HepG2 (cell line): ENCODE measurements at regions not wholly inside any gene's neighbourhood (a gene's known extent, or its start where the extent isn't known, plus 50 kb on each side); places are given as distances from the start of the nearest gene placed in this dataset.

Source experiments
- ATAC-seq: fragments of 200-7000 bp; cut with Tn5 transposase; 3 replicates; pipeline ENCODE4 v1.9.1; 2020; ENCODE audit warnings: mild to moderate bottlenecking, moderate library complexity
- BruUV-seq: library from RNA; stranded (reverse); fragments of 400-500 nt; replicated peaks from 2 replicates; lab custom pipeline; 2021; lab: Mats Ljungman, UMichigan
- CTCF ChIA-PET: fragments of 300-600 bp; formaldehyde crosslinking; extraction: SDS; loops from one replicate; lab custom pipeline; 2021; ENCODE audit warnings: low total read pairs, inconsistent platforms, low intra/inter-chr PET ratio; lab: Yijun Ruan, JAX
- POLR2A ChIA-PET: fragments of 350-600 bp; sonication (Branson Sonifier 250); formaldehyde crosslinking; loops from one replicate; lab custom pipeline; 2020; ENCODE audit warnings: antibody characterized with exemption, inconsistent platforms; lab: Yijun Ruan, JAX
- DNase-seq: peaks from one replicate; pipeline ENCODE4 v3.0.0-alpha.2; 2015; ENCODE audit warnings: low spot score
- FAIRE-seq: peaks from 3 replicates; lab custom pipeline; 2011; peaks lifted over from hg19 to GRCh38; lab: Jason Lieb, UNC
- H2AFZ ChIP-seq: one replicate; pipeline ENCODE4 v1.6.1; 2011; ENCODE audit warnings: low read length, inconsistent platforms
- H3K27ac ChIP-seq: fragments of 300-600 bp; 3 replicates; pipeline ENCODE4 v1.8.0; 2011; ENCODE audit warnings: mixed run types, mild to moderate bottlenecking, mixed read lengths, low read length, inconsistent platforms; ENCODE audit not compliant: insufficient read depth; ENCODE audit errors: extremely low read length
- H3K27me3 ChIP-seq, 2 experiments: fragments of 200-600 bp in 1 of 2; 2 replicates in 1 of 2; 3 replicates in 1 of 2; pipeline versions ENCODE4 v1.6.0 to v1.8.0; 2011; ENCODE audit warnings: low read length in 2 of 2, mild to moderate bottlenecking in 2 of 2, moderate library complexity in 2 of 2, inconsistent platforms in 1 of 2; ENCODE audit not compliant: insufficient read depth in 2 of 2, control insufficient read depth in 1 of 2
- H3K36me3 ChIP-seq, 2 experiments: fragments of 200-600 bp in 1 of 2; replicated peaks in 1 of 2; 2 replicates in 1 of 2; 3 replicates in 1 of 2; pipeline versions ENCODE4 v1.5.1 to v1.8.0; 2011; ENCODE audit warnings: low read length in 2 of 2, inconsistent platforms in 1 of 2; ENCODE audit not compliant: insufficient read depth in 2 of 2, control insufficient read depth in 1 of 2
- H3K4me1 ChIP-seq: 2 replicates; pipeline ENCODE4 v1.5.1; 2012; ENCODE audit warnings: low read length, inconsistent platforms; ENCODE audit not compliant: insufficient read depth
- H3K4me2 ChIP-seq: 2 replicates; pipeline ENCODE4 v1.6.0; 2011; ENCODE audit warnings: low read depth, low read length, inconsistent platforms
- H3K4me3 ChIP-seq, 3 experiments: fragments of 200-600 bp in 1 of 3; sonication (generic), shearing (Covaris generic) in 1 of 3; replicated peaks in 1 of 3; 2 replicates each; pipeline ENCODE4 v1.5.1; 2011 to 2016; ENCODE audit warnings: low read length in 3 of 3, inconsistent platforms in 2 of 3, low read depth in 2 of 3, mild to moderate bottlenecking in 2 of 3, control low read depth in 1 of 3, mixed read lengths in 1 of 3; ENCODE audit not compliant: insufficient read depth in 1 of 3
- H3K79me2 ChIP-seq: one replicate; pipeline ENCODE4 v1.6.1; 2011; ENCODE audit warnings: low read length, inconsistent platforms; ENCODE audit not compliant: insufficient read depth
- H3K9ac ChIP-seq: 2 replicates; pipeline ENCODE4 v1.6.0; 2011; ENCODE audit warnings: mild to moderate bottlenecking, low read depth, low read length, inconsistent platforms; ENCODE audit not compliant: insufficient read depth
- H3K9me3 ChIP-seq: 2 replicates; pipeline ENCODE4 v1.5.1; 2012; ENCODE audit warnings: mild to moderate bottlenecking, low read length
- H4K20me1 ChIP-seq: 2 replicates; pipeline ENCODE4 v1.6.0; 2011; ENCODE audit warnings: inconsistent platforms, mild to moderate bottlenecking, low read length, moderate library complexity; ENCODE audit not compliant: insufficient read depth
- IRF1 ChIP-seq: sonication (generic); formaldehyde crosslinking; IDR thresholded peaks from 2 replicates; pipeline ENCODE4 v1.4.0; 2020; ENCODE audit warnings: low read depth, mild to moderate bottlenecking, missing genetic modification reagents
- IRF9 ChIP-seq: sonication (generic); formaldehyde crosslinking; IDR thresholded peaks from 2 replicates; pipeline ENCODE4 v1.8.0; 2022; ENCODE audit warnings: missing genetic modification reagents, mild to moderate bottlenecking, borderline replicate concordance
- PLSCR1 ChIP-seq: sonication (generic); formaldehyde crosslinking; IDR thresholded peaks from 2 replicates; pipeline ENCODE4 v1.5.0; 2020; ENCODE audit warnings: missing genetic modification reagents, mild to moderate bottlenecking, borderline replicate concordance
- SP140L ChIP-seq: sonication (generic); formaldehyde crosslinking; IDR thresholded peaks from 2 replicates; pipeline ENCODE4 v1.4.0; 2020; ENCODE audit warnings: missing genetic modification reagents, borderline replicate concordance
- SP4 ChIP-seq: sonication (generic); formaldehyde crosslinking; IDR thresholded peaks from 2 replicates; pipeline ENCODE4 v1.8.1; 2023; ENCODE audit warnings: mild to moderate bottlenecking, missing genetic modification reagents
- ZNF142 ChIP-seq: sonication (generic); formaldehyde crosslinking; IDR thresholded peaks from 2 replicates; pipeline ENCODE4 v1.4.0; 2020; ENCODE audit warnings: missing genetic modification reagents
- ZNF619 ChIP-seq: sonication (generic); formaldehyde crosslinking; IDR thresholded peaks from 2 replicates; pipeline ENCODE4 v1.4.0; 2020; ENCODE audit warnings: mild to moderate bottlenecking, missing genetic modification reagents
- WGBS: methylation state at CpG from one replicate; pipeline ENCODE4 v1.1.6; 2017; ENCODE audit warnings: low lambda C conversion rate; 5-methylcytosine and 5-hydroxymethylcytosine counted together
- in situ Hi-C: cut with HindIII; loops from 2 replicates; pipeline ENCODE4 v1.10.0; 2017; ENCODE audit warnings: low pct_unique_long_range_greater_than_20kb; ENCODE audit not compliant: extremely low pct_ligation_motif_present
- intact Hi-C: fragments of 100-400 bp; cut with micrococcal nuclease; formaldehyde crosslinking; loops from one replicate; pipeline ENCODE4 v1.10.0; 2022; ENCODE audit not compliant: unreplicated experiment

- Histone ChIP-seq H3K36me3 (no peaks in the 10 kb centered on the region), H3K4me2 (no peak overlapping the region), H2AFZ (no peak overlapping the region), H3K27me3 (no peaks in the 10 kb centered on the region), H3K27ac (no peak overlapping the region), H3K79me2 (no peaks in the 10 kb centered on the region), H3K4me3 (no peak overlapping the region), H3K9ac (no peak overlapping the region), H3K9me3 (no peaks in the 10 kb centered on the region), H4K20me1 (no peaks in the 10 kb centered on the region), H3K4me1 (no peaks in the 10 kb centered on the region)
- ATAC-seq (no peak), FAIRE-seq (no peak), DNase-seq (no peak)
- CTCF ChIA-PET = no interaction called here
- WGBS = 83% methylated on average over 9 of the region's 9 CpGs
- TF ChIP-seq SP4 (CRISPR knock-in tag) (no peak), SP140L (no peak), ZNF619 (CRISPR knock-in tag) (no peak), IRF1 (CRISPR knock-in tag) (no peak)
- in situ Hi-C loops (no loop called here), intact Hi-C loops (no loop called here)
- POLR2A ChIA-PET = no interaction called here
- no TSS peak for BruUV-seq
Observed at GRCh38 chr12:65647074-65647473, 177.2 kb upstream of the HMGA2 start.

- no peaks in the 10 kb centered on the region for H3K4me1 ChIP-seq
- no peaks in the 10 kb centered on the region for H3K79me2 ChIP-seq
- H3K27ac ChIP-seq = no peak overlapping the region
- ChIA-PET POLR2A (no interaction called here), CTCF (no interaction called here)
- H3K27me3 ChIP-seq = no peaks in the 10 kb centered on the region; a peak in 1 of 5 replicates
- no peak for DNase-seq
- no peak for FAIRE-seq
- H2AFZ ChIP-seq = no peak overlapping the region
- 30% methylated on average over 2 of the region's 2 CpGs for WGBS
- in situ Hi-C loops (no loop called here), intact Hi-C loops (no loop called here)
- H3K36me3 ChIP-seq = no peaks in the 10 kb centered on the region
- no peak overlapping the region for H3K4me3 ChIP-seq
- BruUV-seq = no TSS peak
- H3K4me2 ChIP-seq = no peak overlapping the region
- no peaks in the 10 kb centered on the region for H3K9me3 ChIP-seq
- no peaks in the 10 kb centered on the region for H4K20me1 ChIP-seq
- H3K9ac ChIP-seq = no peak overlapping the region
- no peak for ATAC-seq
- TF ChIP-seq ZNF142 (CRISPR knock-in tag) = no peak
- TF ChIP-seq IRF9 (CRISPR knock-in tag) = no peak
- no peak for TF ChIP-seq PLSCR1
Observed at GRCh38 chr12:65648461-65648860, 175.8 kb upstream of the HMGA2 start.
